ENCODE measurements at regions not wholly inside any gene's neighbourhood (a gene's known extent, or its start where the extent isn't known, plus 50 kb on each side); places are given as distances from the start of the nearest gene placed in this dataset.

DNA sequence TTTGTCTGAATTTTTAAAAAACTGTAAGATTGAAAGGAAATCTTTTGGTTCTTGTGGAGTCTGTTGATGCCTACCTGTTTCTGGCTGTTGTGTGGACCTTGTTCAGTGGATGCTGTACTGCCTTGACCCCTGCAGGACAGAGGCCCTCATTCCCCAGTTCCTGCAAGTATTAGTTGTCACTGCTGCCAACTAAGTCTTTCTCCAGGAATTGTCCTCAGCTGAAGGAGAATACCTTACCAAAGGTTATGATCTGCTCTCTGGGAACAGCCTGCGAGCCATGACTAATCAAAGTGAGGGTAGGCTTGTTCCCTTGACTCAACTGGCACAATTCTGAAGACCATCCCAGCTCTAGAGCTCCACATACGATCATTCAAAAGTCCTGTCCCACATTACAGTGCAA is 145.3 kb upstream of the FST start:
- ChIA-PET POLR2A (ENCODE audit: low non-redundant PET) (no interaction called here), CTCF (no interaction called here)
- H3K27me3 ChIP-seq (replicated peaks; ENCODE audit: insufficient read depth, low read depth, low read length, poor library complexity), result no peaks in the 10 kb centered on the region
- intact Hi-C loops (cut with micrococcal nuclease; ENCODE audit: unreplicated experiment), result no loop called here
- no peak for TF ChIP-seq EZH2 (IDR thresholded peaks at IDR 0.05; ENCODE audit: borderline replicate concordance, low read depth, low read length, poor library complexity, severe bottlenecking)
- TF ChIP-seq, protein P1, sequence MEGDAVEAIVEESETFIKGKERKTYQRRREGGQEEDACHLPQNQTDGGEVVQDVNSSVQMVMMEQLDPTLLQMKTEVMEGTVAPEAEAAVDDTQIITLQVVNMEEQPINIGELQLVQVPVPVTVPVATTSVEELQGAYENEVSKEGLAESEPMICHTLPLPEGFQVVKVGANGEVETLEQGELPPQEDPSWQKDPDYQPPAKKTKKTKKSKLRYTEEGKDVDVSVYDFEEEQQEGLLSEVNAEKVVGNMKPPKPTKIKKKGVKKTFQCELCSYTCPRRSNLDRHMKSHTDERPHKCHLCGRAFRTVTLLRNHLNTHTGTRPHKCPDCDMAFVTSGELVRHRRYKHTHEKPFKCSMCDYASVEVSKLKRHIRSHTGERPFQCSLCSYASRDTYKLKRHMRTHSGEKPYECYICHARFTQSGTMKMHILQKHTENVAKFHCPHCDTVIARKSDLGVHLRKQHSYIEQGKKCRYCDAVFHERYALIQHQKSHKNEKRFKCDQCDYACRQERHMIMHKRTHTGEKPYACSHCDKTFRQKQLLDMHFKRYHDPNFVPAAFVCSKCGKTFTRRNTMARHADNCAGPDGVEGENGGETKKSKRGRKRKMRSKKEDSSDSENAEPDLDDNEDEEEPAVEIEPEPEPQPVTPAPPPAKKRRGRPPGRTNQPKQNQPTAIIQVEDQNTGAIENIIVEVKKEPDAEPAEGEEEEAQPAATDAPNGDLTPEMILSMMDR (conservative IDR thresholded peaks at IDR 0.05; ENCODE audit: low read depth, low read length), result no peak
- BruUV-seq (replicated peaks), result no TSS peak
- DNase-seq (ENCODE audit: low spot score), result no peak
- no peak overlapping the region for H3K27ac ChIP-seq (ENCODE audit: low read depth, low read length, poor library complexity, severe bottlenecking)
- H3K9me3 ChIP-seq (ENCODE audit: low read depth, low read length, poor library complexity, severe bottlenecking), result no peaks in the 10 kb centered on the region
- no peaks in the 10 kb centered on the region for H3K36me3 ChIP-seq (ENCODE audit: insufficient read depth, low read length, poor library complexity, severe bottlenecking)
- no peaks in the 10 kb centered on the region for H3K4me1 ChIP-seq (ENCODE audit: insufficient read depth, low read length, poor library complexity, severe bottlenecking)
- no peak overlapping the region for H3K4me3 ChIP-seq (ENCODE audit: low read depth, low read length, poor library complexity, severe bottlenecking)

DNA sequence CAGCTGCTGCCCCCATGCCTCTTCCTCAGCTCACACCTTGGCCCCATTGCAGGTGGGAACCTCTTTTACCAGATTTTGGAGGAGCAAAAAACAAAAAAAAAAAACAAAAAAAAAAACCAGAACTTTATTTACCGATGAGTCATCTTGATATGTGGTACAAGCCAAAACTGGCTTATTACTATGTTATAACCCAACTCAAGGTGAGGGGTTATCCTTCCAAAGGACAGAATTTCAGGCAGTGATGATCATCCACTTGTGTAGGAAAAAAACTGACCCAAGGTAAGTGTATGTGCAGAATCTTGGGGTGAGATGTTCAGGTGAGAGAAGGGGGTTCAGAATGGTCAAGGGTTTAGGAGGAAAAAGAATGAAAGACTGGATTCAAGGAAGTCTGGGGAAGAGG is 142.6 kb upstream of the FST start:
- no peak for DNase-seq (ENCODE audit: low spot score)
- no peaks in the 10 kb centered on the region for H3K4me1 ChIP-seq (ENCODE audit: insufficient read depth, low read length, poor library complexity, severe bottlenecking)
- POLR2A ChIA-PET (ENCODE audit: low non-redundant PET), result no interaction called here
- TF ChIP-seq, protein P1 (conservative IDR thresholded peaks at IDR 0.05; ENCODE audit: low read depth, low read length), result no peak
- no peak for TF ChIP-seq EZH2 (IDR thresholded peaks at IDR 0.05; ENCODE audit: borderline replicate concordance, low read depth, low read length, poor library complexity, severe bottlenecking)
- CTCF ChIA-PET, result no interaction called here
- no TSS peak for BruUV-seq (replicated peaks)
- no peak overlapping the region for H3K4me3 ChIP-seq (ENCODE audit: low read depth, low read length, poor library complexity, severe bottlenecking)
- H3K9me3 ChIP-seq (ENCODE audit: low read depth, low read length, poor library complexity, severe bottlenecking), result no peaks in the 10 kb centered on the region
- intact Hi-C loops (cut with micrococcal nuclease; ENCODE audit: unreplicated experiment), result no loop called here
- no peaks in the 10 kb centered on the region for H3K27me3 ChIP-seq (replicated peaks; ENCODE audit: insufficient read depth, low read depth, low read length, poor library complexity)
- no peaks in the 10 kb centered on the region for H3K36me3 ChIP-seq (ENCODE audit: insufficient read depth, low read length, poor library complexity, severe bottlenecking)
- H3K27ac ChIP-seq (ENCODE audit: low read depth, low read length, poor library complexity, severe bottlenecking), result no peak overlapping the region

DNA sequence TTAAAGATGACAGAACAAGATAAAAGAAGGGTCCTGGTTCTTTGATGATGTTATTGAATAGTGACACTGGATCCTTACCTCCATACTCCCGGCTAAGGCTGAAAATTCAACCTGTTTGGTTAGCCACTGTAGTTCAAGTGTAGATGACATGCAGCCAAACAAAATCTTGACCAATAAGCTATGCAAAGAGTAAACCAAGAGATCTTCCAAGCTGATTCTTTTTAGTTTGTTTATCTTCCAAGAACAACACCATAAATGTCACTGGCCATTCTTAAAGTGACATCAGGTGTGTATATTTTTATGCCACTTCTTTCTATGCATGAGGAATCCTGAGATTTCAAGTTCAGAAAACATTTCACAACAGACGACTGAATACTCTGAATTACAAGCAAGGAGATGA is 141.5 kb upstream of the FST start:
- Histone ChIP-seq H3K4me3 (ENCODE audit: low read depth, low read length, poor library complexity, severe bottlenecking) (no peak overlapping the region), H3K27me3 (replicated peaks; ENCODE audit: insufficient read depth, low read depth, low read length, poor library complexity) (no peaks in the 10 kb centered on the region), H3K9me3 (ENCODE audit: low read depth, low read length, poor library complexity, severe bottlenecking) (no peaks in the 10 kb centered on the region), H3K27ac (ENCODE audit: low read depth, low read length, poor library complexity, severe bottlenecking) (no peak overlapping the region), H3K4me1 (ENCODE audit: insufficient read depth, low read length, poor library complexity, severe bottlenecking) (no peaks in the 10 kb centered on the region), H3K36me3 (ENCODE audit: insufficient read depth, low read length, poor library complexity, severe bottlenecking) (no peaks in the 10 kb centered on the region)
- TF ChIP-seq EZH2 (IDR thresholded peaks at IDR 0.05; ENCODE audit: borderline replicate concordance, low read depth, low read length, poor library complexity, severe bottlenecking), result no peak
- TF ChIP-seq, protein P1 (conservative IDR thresholded peaks at IDR 0.05; ENCODE audit: low read depth, low read length), result no peak
- no peak for DNase-seq (ENCODE audit: low spot score)
- no TSS peak for BruUV-seq (replicated peaks)
- ChIA-PET CTCF (no interaction called here), POLR2A (ENCODE audit: low non-redundant PET) (no interaction called here)
- intact Hi-C loops (cut with micrococcal nuclease; ENCODE audit: unreplicated experiment), result no loop called here
